ENCODE measurements at regions not wholly inside any gene's neighbourhood (a gene's known extent, or its start where the extent isn't known, plus 50 kb on each side); places are given as distances from the start of the nearest gene placed in this dataset.

DNA sequence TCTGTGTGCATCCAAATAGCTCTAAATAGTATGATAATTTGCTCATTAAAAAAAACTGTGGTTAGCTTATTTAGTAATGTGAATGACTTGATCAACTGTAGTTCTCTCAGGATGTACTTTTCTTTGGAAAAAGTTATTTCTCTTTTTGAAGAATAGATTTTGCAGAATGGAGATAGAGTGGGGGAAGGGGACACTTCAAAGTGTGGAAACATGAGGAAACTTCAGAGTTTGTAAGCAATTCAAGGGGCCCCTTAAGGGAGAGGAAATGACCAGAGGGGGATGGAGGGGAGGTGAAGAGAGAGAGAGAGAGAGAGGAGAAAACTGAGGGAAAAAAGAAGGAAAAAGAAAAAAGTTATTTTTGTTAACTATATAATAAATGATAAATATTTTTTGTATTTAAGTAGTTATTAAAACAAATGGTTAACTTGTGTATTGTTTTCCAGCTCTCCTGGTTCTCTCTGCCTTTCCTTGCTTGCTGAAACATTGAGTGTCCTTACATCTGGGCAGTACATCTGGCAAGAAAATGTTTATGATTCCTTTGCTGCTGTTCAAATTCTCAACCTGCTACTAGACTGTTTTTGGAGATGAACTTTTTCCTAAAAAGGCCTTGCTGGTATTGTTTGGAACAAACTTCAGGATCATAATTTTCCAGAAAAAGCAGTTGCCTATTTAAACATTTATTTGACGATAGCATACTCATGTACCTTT, 497.5 kb upstream of the CITED2 start:
- TF ChIP-seq EZH2phosphoT487 (IDR thresholded peaks at IDR 0.05), result no peak
- TF ChIP-seq, protein P1, sequence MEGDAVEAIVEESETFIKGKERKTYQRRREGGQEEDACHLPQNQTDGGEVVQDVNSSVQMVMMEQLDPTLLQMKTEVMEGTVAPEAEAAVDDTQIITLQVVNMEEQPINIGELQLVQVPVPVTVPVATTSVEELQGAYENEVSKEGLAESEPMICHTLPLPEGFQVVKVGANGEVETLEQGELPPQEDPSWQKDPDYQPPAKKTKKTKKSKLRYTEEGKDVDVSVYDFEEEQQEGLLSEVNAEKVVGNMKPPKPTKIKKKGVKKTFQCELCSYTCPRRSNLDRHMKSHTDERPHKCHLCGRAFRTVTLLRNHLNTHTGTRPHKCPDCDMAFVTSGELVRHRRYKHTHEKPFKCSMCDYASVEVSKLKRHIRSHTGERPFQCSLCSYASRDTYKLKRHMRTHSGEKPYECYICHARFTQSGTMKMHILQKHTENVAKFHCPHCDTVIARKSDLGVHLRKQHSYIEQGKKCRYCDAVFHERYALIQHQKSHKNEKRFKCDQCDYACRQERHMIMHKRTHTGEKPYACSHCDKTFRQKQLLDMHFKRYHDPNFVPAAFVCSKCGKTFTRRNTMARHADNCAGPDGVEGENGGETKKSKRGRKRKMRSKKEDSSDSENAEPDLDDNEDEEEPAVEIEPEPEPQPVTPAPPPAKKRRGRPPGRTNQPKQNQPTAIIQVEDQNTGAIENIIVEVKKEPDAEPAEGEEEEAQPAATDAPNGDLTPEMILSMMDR (IDR thresholded peaks at IDR 0.05), result no peak
- no peak for TF ChIP-seq EZH2 (IDR thresholded peaks at IDR 0.05)
